HepG2 (cell line): ENCODE measurements at regions not wholly inside any gene's neighbourhood (a gene's known extent, or its start where the extent isn't known, plus 50 kb on each side); places are given as distances from the start of the nearest gene placed in this dataset.

Experiments
- ATAC-seq: fragments of 200-7000 bp; cut with Tn5 transposase; 3 replicates; pipeline ENCODE4 v1.9.1; 2020; ENCODE audit warnings: mild to moderate bottlenecking, moderate library complexity
- BruUV-seq: library from RNA; stranded (reverse); fragments of 400-500 nt; replicated peaks from 2 replicates; lab custom pipeline; 2021; lab: Mats Ljungman, UMichigan
- CTCF ChIA-PET: fragments of 300-600 bp; formaldehyde crosslinking; extraction: SDS; loops from one replicate; lab custom pipeline; 2021; ENCODE audit warnings: low total read pairs, inconsistent platforms, low intra/inter-chr PET ratio; lab: Yijun Ruan, JAX
- POLR2A ChIA-PET: fragments of 350-600 bp; sonication (Branson Sonifier 250); formaldehyde crosslinking; loops from one replicate; lab custom pipeline; 2020; ENCODE audit warnings: antibody characterized with exemption, inconsistent platforms; lab: Yijun Ruan, JAX
- DNase-seq: peaks from one replicate; pipeline ENCODE4 v3.0.0-alpha.2; 2015; ENCODE audit warnings: low spot score
- FAIRE-seq: peaks from 3 replicates; lab custom pipeline; 2011; peaks lifted over from hg19 to GRCh38; lab: Jason Lieb, UNC
- H2AFZ ChIP-seq: one replicate; pipeline ENCODE4 v1.6.1; 2011; ENCODE audit warnings: low read length, inconsistent platforms
- H3K27ac ChIP-seq: fragments of 300-600 bp; 3 replicates; pipeline ENCODE4 v1.8.0; 2011; ENCODE audit warnings: mixed run types, mild to moderate bottlenecking, mixed read lengths, low read length, inconsistent platforms; ENCODE audit not compliant: insufficient read depth; ENCODE audit errors: extremely low read length
- H3K27me3 ChIP-seq, 2 experiments: fragments of 200-600 bp in 1 of 2; 2 replicates in 1 of 2; 3 replicates in 1 of 2; pipeline versions ENCODE4 v1.6.0 to v1.8.0; 2011; ENCODE audit warnings: low read length in 2 of 2, mild to moderate bottlenecking in 2 of 2, moderate library complexity in 2 of 2, inconsistent platforms in 1 of 2; ENCODE audit not compliant: insufficient read depth in 2 of 2, control insufficient read depth in 1 of 2
- H3K36me3 ChIP-seq, 2 experiments: fragments of 200-600 bp in 1 of 2; replicated peaks in 1 of 2; 2 replicates in 1 of 2; 3 replicates in 1 of 2; pipeline versions ENCODE4 v1.5.1 to v1.8.0; 2011; ENCODE audit warnings: low read length in 2 of 2, inconsistent platforms in 1 of 2; ENCODE audit not compliant: insufficient read depth in 2 of 2, control insufficient read depth in 1 of 2
- H3K4me1 ChIP-seq: 2 replicates; pipeline ENCODE4 v1.5.1; 2012; ENCODE audit warnings: low read length, inconsistent platforms; ENCODE audit not compliant: insufficient read depth
- H3K4me2 ChIP-seq: 2 replicates; pipeline ENCODE4 v1.6.0; 2011; ENCODE audit warnings: low read depth, low read length, inconsistent platforms
- H3K4me3 ChIP-seq, 3 experiments: fragments of 200-600 bp in 1 of 3; sonication (generic), shearing (Covaris generic) in 1 of 3; replicated peaks in 1 of 3; 2 replicates each; pipeline ENCODE4 v1.5.1; 2011 to 2016; ENCODE audit warnings: low read length in 3 of 3, inconsistent platforms in 2 of 3, low read depth in 2 of 3, mild to moderate bottlenecking in 2 of 3, control low read depth in 1 of 3, mixed read lengths in 1 of 3; ENCODE audit not compliant: insufficient read depth in 1 of 3
- H3K79me2 ChIP-seq: one replicate; pipeline ENCODE4 v1.6.1; 2011; ENCODE audit warnings: low read length, inconsistent platforms; ENCODE audit not compliant: insufficient read depth
- H3K9ac ChIP-seq: 2 replicates; pipeline ENCODE4 v1.6.0; 2011; ENCODE audit warnings: mild to moderate bottlenecking, low read depth, low read length, inconsistent platforms; ENCODE audit not compliant: insufficient read depth
- H3K9me3 ChIP-seq: 2 replicates; pipeline ENCODE4 v1.5.1; 2012; ENCODE audit warnings: mild to moderate bottlenecking, low read length
- H4K20me1 ChIP-seq: 2 replicates; pipeline ENCODE4 v1.6.0; 2011; ENCODE audit warnings: inconsistent platforms, mild to moderate bottlenecking, low read length, moderate library complexity; ENCODE audit not compliant: insufficient read depth
- CAMTA2 ChIP-seq: sonication (generic); formaldehyde crosslinking; IDR thresholded peaks from 2 replicates; pipeline ENCODE4 v1.4.0; 2020; ENCODE audit warnings: mild to moderate bottlenecking, missing genetic modification reagents, borderline replicate concordance
- CEBPG ChIP-seq: IDR thresholded peaks from 2 replicates; pipeline ENCODE4 v1.6.1; 2016
- FOXK1 ChIP-seq: sonication (generic); formaldehyde crosslinking; IDR thresholded peaks from 2 replicates; pipeline ENCODE4 v1.4.0; 2020; ENCODE audit warnings: low read depth, missing genetic modification reagents, borderline replicate concordance
- HMG20A ChIP-seq: IDR thresholded peaks from 2 replicates; pipeline ENCODE4 v1.6.1; 2016; ENCODE audit warnings: borderline replicate concordance
- HOXA7 ChIP-seq: sonication (generic); formaldehyde crosslinking; IDR thresholded peaks from 2 replicates; pipeline ENCODE4 v1.8.1; 2022; ENCODE audit warnings: mild to moderate bottlenecking, missing genetic modification reagents, moderate library complexity
- NR2F6 ChIP-seq, 2 experiments: IDR thresholded peaks; 2 replicates each; pipeline ENCODE4 v1.6.1; 2016; ENCODE audit warnings: antibody characterized with exemption in 1 of 2, mild to moderate bottlenecking in 1 of 2
- SIX4 ChIP-seq: sonication (generic); formaldehyde crosslinking; IDR thresholded peaks from 2 replicates; pipeline ENCODE4 v1.4.0; 2020; ENCODE audit warnings: missing genetic modification reagents
- TMF1 ChIP-seq: sonication (generic); formaldehyde crosslinking; IDR thresholded peaks from 2 replicates; pipeline ENCODE4 v1.8.1; 2022; ENCODE audit warnings: low read depth, missing genetic modification reagents
- ZFP90 ChIP-seq: sonication (generic); formaldehyde crosslinking; IDR thresholded peaks from 2 replicates; pipeline ENCODE4 v1.8.0; 2022; ENCODE audit warnings: missing genetic modification reagents, mild to moderate bottlenecking, inconsistent platforms, borderline replicate concordance
- ZFYVE20 ChIP-seq: sonication (generic); formaldehyde crosslinking; IDR thresholded peaks from 2 replicates; pipeline ENCODE4 v1.8.0; 2023; ENCODE audit warnings: low read depth, mild to moderate bottlenecking, moderate library complexity, missing genetic modification reagents, borderline replicate concordance
- ZNF331 ChIP-seq: sonication (generic); formaldehyde crosslinking; IDR thresholded peaks from 2 replicates; pipeline ENCODE4 v1.4.0; 2020; ENCODE audit warnings: missing genetic modification reagents
- ZNF644 ChIP-seq: IDR thresholded peaks from 2 replicates; pipeline ENCODE4 v1.6.1; 2016; ENCODE audit warnings: low read depth
- ZNF816 ChIP-seq: sonication (generic); formaldehyde crosslinking; IDR thresholded peaks from 2 replicates; pipeline ENCODE4 v1.8.0; 2022; ENCODE audit warnings: missing genetic modification reagents, mild to moderate bottlenecking, borderline replicate concordance
- WGBS: methylation state at CpG from one replicate; pipeline ENCODE4 v1.1.6; 2017; ENCODE audit warnings: low lambda C conversion rate; 5-methylcytosine and 5-hydroxymethylcytosine counted together
- in situ Hi-C: cut with HindIII; loops from 2 replicates; pipeline ENCODE4 v1.10.0; 2017; ENCODE audit warnings: low pct_unique_long_range_greater_than_20kb; ENCODE audit not compliant: extremely low pct_ligation_motif_present
- intact Hi-C: fragments of 100-400 bp; cut with micrococcal nuclease; formaldehyde crosslinking; loops from one replicate; pipeline ENCODE4 v1.10.0; 2022; ENCODE audit not compliant: unreplicated experiment
- TF ChIP-seq, protein P1 (sequence below): IDR thresholded peaks from 2 replicates; pipeline ENCODE4 v1.4.0; 2020; ENCODE audit warnings: mild to moderate bottlenecking, missing genetic modification reagents
- TF ChIP-seq, protein P2 (sequence below): sonication (generic); formaldehyde crosslinking; IDR thresholded peaks from 2 replicates; pipeline ENCODE4 v1.5.0; 2020; ENCODE audit warnings: mild to moderate bottlenecking, missing genetic modification reagents
- TF ChIP-seq, protein P3 (sequence below): IDR thresholded peaks from 2 replicates; pipeline ENCODE4 v1.6.1; 2016
- TF ChIP-seq, protein P4 (sequence below): sonication (generic); formaldehyde crosslinking; IDR thresholded peaks from 2 replicates; pipeline ENCODE4 v1.5.0; 2020; ENCODE audit warnings: missing genetic modification reagents

DNA sequence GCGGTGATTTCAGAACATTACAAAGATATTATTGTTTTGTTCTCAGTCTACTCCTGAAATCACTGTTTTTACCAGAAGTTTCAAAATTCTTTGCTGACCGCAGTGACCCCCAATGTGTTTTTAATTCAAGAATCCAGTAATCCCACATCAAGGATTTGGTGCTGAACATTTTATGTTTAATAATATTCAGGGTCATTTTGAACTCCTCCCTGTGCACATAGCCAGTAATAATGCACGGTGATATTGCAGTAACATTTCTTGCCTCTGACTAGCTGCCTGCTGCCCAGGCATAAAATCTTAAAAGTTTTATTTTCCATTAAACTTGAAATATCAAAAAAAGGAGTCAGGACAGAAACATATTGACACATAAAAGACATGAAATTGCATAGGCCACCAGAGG is 443.4 kb upstream of the NCAM2 start:
- CTCF ChIA-PET, result no interaction called here
- Histone ChIP-seq H3K79me2 (no peaks in the 10 kb centered on the region), H3K27ac (no peak overlapping the region), H3K4me1 (no peaks in the 10 kb centered on the region), H3K4me3 (no peak overlapping the region), H3K4me2 (no peak overlapping the region), H3K36me3 (no peaks in the 10 kb centered on the region), H3K9ac (no peak overlapping the region), H3K27me3 (no peaks in the 10 kb centered on the region), H2AFZ (no peak overlapping the region), H3K9me3 (peaks cover 84% of the 10 kb centered on the region), H4K20me1 (no peaks in the 10 kb centered on the region)
- POLR2A ChIA-PET, result no interaction called here
- FAIRE-seq (no peak), DNase-seq (no peak), ATAC-seq (no peak)
- WGBS, result 3% methylated on average over 3 of the region's 3 CpGs
- in situ Hi-C loops (no loop called here), intact Hi-C loops (no loop called here)
- BruUV-seq, result no TSS peak
- TF ChIP-seq FOXK1 (CRISPR knock-in tag) (no peak), HOXA7 (CRISPR knock-in tag) (no peak), TMF1 (CRISPR knock-in tag) (no peak), ZNF644 (CRISPR knock-in tag) (no peak), SIX4 (CRISPR knock-in tag) (no peak), ZNF331 (CRISPR knock-in tag) (no peak), CAMTA2 (CRISPR knock-in tag) (no peak), ZFYVE20 (CRISPR knock-in tag) (no peak), ZNF816 (CRISPR knock-in tag) (no peak), HMG20A (no peak), NR2F6 (IDR thresholded peaks at IDR 0.05) (no peak), NR2F6 (CRISPR knock-in tag; IDR thresholded peaks at IDR 0.05) (no peak), ZFP90 (CRISPR knock-in tag) (no peak), CEBPG (CRISPR knock-in tag) (no peak)
- TF ChIP-seq, protein P1, sequence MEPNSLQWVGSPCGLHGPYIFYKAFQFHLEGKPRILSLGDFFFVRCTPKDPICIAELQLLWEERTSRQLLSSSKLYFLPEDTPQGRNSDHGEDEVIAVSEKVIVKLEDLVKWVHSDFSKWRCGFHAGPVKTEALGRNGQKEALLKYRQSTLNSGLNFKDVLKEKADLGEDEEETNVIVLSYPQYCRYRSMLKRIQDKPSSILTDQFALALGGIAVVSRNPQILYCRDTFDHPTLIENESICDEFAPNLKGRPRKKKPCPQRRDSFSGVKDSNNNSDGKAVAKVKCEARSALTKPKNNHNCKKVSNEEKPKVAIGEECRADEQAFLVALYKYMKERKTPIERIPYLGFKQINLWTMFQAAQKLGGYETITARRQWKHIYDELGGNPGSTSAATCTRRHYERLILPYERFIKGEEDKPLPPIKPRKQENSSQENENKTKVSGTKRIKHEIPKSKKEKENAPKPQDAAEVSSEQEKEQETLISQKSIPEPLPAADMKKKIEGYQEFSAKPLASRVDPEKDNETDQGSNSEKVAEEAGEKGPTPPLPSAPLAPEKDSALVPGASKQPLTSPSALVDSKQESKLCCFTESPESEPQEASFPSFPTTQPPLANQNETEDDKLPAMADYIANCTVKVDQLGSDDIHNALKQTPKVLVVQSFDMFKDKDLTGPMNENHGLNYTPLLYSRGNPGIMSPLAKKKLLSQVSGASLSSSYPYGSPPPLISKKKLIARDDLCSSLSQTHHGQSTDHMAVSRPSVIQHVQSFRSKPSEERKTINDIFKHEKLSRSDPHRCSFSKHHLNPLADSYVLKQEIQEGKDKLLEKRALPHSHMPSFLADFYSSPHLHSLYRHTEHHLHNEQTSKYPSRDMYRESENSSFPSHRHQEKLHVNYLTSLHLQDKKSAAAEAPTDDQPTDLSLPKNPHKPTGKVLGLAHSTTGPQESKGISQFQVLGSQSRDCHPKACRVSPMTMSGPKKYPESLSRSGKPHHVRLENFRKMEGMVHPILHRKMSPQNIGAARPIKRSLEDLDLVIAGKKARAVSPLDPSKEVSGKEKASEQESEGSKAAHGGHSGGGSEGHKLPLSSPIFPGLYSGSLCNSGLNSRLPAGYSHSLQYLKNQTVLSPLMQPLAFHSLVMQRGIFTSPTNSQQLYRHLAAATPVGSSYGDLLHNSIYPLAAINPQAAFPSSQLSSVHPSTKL (CRISPR knock-in tag), result no peak
- TF ChIP-seq, protein P2, sequence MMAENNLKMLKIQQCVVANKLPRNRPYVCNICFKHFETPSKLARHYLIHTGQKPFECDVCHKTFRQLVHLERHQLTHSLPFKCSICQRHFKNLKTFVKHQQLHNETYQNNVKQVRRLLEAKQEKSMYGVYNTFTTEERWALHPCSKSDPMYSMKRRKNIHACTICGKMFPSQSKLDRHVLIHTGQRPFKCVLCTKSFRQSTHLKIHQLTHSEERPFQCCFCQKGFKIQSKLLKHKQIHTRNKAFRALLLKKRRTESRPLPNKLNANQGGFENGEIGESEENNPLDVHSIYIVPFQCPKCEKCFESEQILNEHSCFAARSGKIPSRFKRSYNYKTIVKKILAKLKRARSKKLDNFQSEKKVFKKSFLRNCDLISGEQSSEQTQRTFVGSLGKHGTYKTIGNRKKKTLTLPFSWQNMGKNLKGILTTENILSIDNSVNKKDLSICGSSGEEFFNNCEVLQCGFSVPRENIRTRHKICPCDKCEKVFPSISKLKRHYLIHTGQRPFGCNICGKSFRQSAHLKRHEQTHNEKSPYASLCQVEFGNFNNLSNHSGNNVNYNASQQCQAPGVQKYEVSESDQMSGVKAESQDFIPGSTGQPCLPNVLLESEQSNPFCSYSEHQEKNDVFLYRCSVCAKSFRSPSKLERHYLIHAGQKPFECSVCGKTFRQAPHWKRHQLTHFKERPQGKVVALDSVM, result no peak
- TF ChIP-seq, protein P3, sequence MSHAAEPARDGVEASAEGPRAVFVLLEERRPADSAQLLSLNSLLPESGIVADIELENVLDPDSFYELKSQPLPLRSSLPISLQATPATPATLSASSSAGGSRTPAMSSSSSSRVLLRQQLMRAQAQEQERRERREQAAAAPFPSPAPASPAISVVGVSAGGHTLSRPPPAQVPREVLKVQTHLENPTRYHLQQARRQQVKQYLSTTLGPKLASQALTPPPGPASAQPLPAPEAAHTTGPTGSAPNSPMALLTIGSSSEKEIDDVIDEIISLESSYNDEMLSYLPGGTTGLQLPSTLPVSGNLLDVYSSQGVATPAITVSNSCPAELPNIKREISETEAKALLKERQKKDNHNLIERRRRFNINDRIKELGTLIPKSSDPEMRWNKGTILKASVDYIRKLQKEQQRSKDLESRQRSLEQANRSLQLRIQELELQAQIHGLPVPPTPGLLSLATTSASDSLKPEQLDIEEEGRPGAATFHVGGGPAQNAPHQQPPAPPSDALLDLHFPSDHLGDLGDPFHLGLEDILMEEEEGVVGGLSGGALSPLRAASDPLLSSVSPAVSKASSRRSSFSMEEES (CRISPR knock-in tag), result no peak
- TF ChIP-seq, protein P4, sequence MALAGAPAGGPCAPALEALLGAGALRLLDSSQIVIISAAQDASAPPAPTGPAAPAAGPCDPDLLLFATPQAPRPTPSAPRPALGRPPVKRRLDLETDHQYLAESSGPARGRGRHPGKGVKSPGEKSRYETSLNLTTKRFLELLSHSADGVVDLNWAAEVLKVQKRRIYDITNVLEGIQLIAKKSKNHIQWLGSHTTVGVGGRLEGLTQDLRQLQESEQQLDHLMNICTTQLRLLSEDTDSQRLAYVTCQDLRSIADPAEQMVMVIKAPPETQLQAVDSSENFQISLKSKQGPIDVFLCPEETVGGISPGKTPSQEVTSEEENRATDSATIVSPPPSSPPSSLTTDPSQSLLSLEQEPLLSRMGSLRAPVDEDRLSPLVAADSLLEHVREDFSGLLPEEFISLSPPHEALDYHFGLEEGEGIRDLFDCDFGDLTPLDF (CRISPR knock-in tag), result no peak
